MCF 10A (cell line): ENCODE measurements at regions not wholly inside any gene's neighbourhood (a gene's known extent, or its start where the extent isn't known, plus 50 kb on each side); places are given as distances from the start of the nearest gene placed in this dataset.

Experiments used
- BruUV-seq: library from RNA; stranded (reverse); fragments of 400-500 nt; replicated peaks from 2 replicates; lab custom pipeline; 2021; lab: Mats Ljungman, UMichigan
- CTCF ChIA-PET: fragments of 300-600 bp; sonication (Branson Sonifier 250); formaldehyde crosslinking; extraction: SDS; loops from one replicate; lab custom pipeline; 2021; ENCODE audit warnings: antibody characterized with exemption, inconsistent platforms; lab: Yijun Ruan, JAX
- POLR2A ChIA-PET: fragments of 300-600, 350-650 bp; sonication (Branson Sonifier 250); formaldehyde crosslinking; extraction: SDS; loops from one replicate; lab custom pipeline; 2020; ENCODE audit warnings: antibody characterized with exemption, inconsistent platforms; lab: Yijun Ruan, JAX
- DNase-seq: peaks from one replicate; pipeline ENCODE4 v3.0.0-alpha.2; 2018; ENCODE audit not compliant: unreplicated experiment
- H3K27ac Mint-ChIP-seq: one replicate; pipeline ENCODE4 v1.8.0; 2022; ENCODE audit warnings: mild to moderate bottlenecking, low read depth, mixed read lengths; ENCODE audit not compliant: unreplicated experiment
- H3K27me3 Mint-ChIP-seq: one replicate; pipeline ENCODE4 v1.8.0; 2022; ENCODE audit warnings: mixed read lengths; ENCODE audit not compliant: insufficient read depth, unreplicated experiment
- H3K36me3 Mint-ChIP-seq: one replicate; pipeline ENCODE4 v1.8.0; 2022; ENCODE audit warnings: mild to moderate bottlenecking, moderate library complexity, mixed read lengths; ENCODE audit not compliant: insufficient read depth, unreplicated experiment
- H3K4me1 Mint-ChIP-seq: one replicate; pipeline ENCODE4 v1.8.0; 2022; ENCODE audit warnings: mixed read lengths; ENCODE audit not compliant: insufficient read depth, unreplicated experiment
- H3K4me3 Mint-ChIP-seq: one replicate; pipeline ENCODE4 v1.8.0; 2022; ENCODE audit warnings: mild to moderate bottlenecking, moderate library complexity, mixed read lengths; ENCODE audit not compliant: unreplicated experiment
- H3K9me3 Mint-ChIP-seq: one replicate; pipeline ENCODE4 v1.8.0; 2022; ENCODE audit warnings: mixed read lengths; ENCODE audit not compliant: unreplicated experiment
- intact Hi-C: fragments of 100-400 bp; cut with micrococcal nuclease; formaldehyde crosslinking; loops from 2 replicates; pipeline ENCODE4 v1.14.1; 2022
- TF ChIP-seq, protein P1 (sequence below): fragments of 200-600 bp; IDR thresholded peaks from one replicate; pipeline ENCODE4 v1.8.0; 2022; ENCODE audit warnings: antibody characterized with exemption, mild to moderate bottlenecking; ENCODE audit not compliant: unreplicated experiment

GRCh38 chr3:6631376-6631775, 229.5 kb upstream of the GRM7 start:
- H3K4me3 Mint-ChIP-seq, result no peak overlapping the region
- TF ChIP-seq, protein P1, sequence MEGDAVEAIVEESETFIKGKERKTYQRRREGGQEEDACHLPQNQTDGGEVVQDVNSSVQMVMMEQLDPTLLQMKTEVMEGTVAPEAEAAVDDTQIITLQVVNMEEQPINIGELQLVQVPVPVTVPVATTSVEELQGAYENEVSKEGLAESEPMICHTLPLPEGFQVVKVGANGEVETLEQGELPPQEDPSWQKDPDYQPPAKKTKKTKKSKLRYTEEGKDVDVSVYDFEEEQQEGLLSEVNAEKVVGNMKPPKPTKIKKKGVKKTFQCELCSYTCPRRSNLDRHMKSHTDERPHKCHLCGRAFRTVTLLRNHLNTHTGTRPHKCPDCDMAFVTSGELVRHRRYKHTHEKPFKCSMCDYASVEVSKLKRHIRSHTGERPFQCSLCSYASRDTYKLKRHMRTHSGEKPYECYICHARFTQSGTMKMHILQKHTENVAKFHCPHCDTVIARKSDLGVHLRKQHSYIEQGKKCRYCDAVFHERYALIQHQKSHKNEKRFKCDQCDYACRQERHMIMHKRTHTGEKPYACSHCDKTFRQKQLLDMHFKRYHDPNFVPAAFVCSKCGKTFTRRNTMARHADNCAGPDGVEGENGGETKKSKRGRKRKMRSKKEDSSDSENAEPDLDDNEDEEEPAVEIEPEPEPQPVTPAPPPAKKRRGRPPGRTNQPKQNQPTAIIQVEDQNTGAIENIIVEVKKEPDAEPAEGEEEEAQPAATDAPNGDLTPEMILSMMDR, result no peak
- intact Hi-C loops, result no loop called here

DNA sequence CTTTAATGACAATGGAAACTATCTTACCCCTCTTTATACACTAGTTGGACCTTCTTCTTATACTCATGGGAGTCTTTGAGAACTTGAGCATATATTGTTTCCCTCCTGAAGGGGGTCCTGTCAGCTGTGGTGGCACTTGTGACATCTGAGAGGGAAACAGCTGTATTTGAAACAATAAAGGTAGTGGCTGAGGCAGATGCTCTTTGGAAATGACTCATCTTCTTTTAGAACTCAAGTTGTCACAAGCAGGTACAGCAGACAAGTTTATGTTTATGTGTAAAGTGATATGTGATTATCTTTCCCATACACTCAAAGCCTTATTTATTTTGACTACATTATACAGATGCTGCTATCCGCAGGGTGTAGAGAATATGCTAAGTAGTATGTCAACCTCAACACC, 220.0 kb upstream of the GRM7 start:
- CTCF ChIA-PET, result no interaction called here
- TF ChIP-seq, protein P1, result no peak
- BruUV-seq, result no TSS peak
- H3K4me1 Mint-ChIP-seq, result no peaks in the 10 kb centered on the region
- H3K27me3 Mint-ChIP-seq, result no peaks in the 10 kb centered on the region
- H3K27ac Mint-ChIP-seq, result no peak overlapping the region
- intact Hi-C loops, result no loop called here
- H3K36me3 Mint-ChIP-seq, result no peaks in the 10 kb centered on the region
- POLR2A ChIA-PET, result no interaction called here
- no peak overlapping the region for H3K4me3 Mint-ChIP-seq
- H3K9me3 Mint-ChIP-seq, result peaks cover 17% of the 10 kb centered on the region
- DNase-seq, result no peak

More at GRCh38 chr3:6631376-6631775, 229.5 kb upstream of the GRM7 start:
- Mint-ChIP-seq H3K27me3 (no peaks in the 10 kb centered on the region), H3K4me1 (no peaks in the 10 kb centered on the region), H3K9me3 (no peaks in the 10 kb centered on the region), H3K27ac (no peak overlapping the region), H3K36me3 (no peaks in the 10 kb centered on the region)
- CTCF ChIA-PET, result interaction anchor here (0.5 kb wide), 1 partner anchor 88 kb away, joined by 3 read pairs; no protein-coding TSS in a partner anchor
- POLR2A ChIA-PET, result interaction anchor here (1.0 to 2.0 kb wide), 2 partner anchors 12 to 14 kb away, joined by 4 to 5 read pairs; no protein-coding TSS in a partner anchor
- no peak for DNase-seq
- BruUV-seq, result no TSS peak

DNA sequence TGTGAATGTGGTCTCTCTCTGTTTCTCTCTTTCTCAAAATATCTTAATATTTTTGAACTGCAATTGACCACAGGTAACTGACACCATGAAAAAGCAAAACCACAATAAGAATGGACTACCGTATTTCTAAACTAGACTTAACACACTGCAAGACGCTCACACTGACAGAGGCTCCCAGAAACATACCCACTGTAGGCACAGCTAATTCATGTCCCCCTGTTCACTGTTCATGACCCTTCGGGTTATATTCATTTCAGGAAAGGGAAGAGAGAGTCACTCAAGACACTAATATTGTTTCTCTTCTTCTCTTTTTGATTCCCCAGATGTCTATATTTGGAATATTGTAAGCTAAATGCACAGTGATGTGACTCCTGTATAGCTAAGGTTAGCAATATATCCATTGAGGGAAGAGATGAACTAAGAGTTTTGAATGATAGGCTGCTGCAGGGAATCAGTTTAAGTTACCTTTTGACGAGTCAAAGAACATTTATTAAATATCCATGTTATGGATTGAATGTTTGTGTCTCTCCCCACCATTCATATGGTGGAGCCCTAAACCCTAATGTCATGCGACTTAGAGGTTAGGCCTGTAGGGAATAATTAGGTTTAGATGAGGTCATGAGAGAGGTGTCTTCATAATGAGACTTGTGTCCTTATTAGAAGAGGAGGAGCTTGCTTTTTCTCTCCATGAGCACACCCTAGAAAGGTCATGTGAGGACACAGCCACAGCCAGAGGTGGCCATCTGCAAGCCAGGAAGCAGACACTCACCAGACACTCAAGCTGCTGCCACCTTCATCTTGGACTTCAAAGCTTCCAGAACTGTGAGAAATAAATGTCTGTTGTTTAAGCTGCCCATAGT, 216.6 kb upstream of the GRM7 start:
- no peak for DNase-seq
- peaks cover 17% of the 10 kb centered on the region for H3K9me3 Mint-ChIP-seq
- BruUV-seq, result no TSS peak
- intact Hi-C loops, result no loop called here
- ChIA-PET POLR2A (interaction anchor here (1.8 kb wide), 1 partner anchor 14 kb away, joined by 4 read pairs; no protein-coding TSS in a partner anchor), CTCF (no interaction called here)
- TF ChIP-seq, protein P1, result no peak
- H3K27me3 Mint-ChIP-seq, result no peaks in the 10 kb centered on the region
- H3K36me3 Mint-ChIP-seq, result no peaks in the 10 kb centered on the region
- no peak overlapping the region for H3K27ac Mint-ChIP-seq
- H3K4me3 Mint-ChIP-seq, result no peak overlapping the region
- no peaks in the 10 kb centered on the region for H3K4me1 Mint-ChIP-seq

DNA sequence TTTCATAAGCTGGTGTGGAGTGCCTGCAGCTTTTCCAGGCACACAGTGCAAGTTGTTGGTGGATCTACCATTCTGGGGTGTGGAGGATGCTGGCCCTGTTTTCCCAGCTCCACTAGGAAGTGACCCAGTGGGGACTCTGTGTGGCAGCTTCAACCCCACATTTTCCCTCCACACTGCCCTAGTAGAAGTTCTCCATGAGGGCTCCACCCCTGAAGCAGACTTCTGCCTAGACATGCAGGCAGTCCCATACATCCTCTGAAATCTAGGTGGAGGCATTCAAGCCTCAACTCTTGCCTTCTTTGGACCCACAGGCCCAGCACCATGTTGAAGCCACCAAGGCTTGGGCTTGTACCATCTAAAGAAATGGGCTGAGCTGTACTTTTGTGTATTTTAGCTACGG, 206.2 kb upstream of the GRM7 start:
- CTCF ChIA-PET, result no interaction called here
- Mint-ChIP-seq H3K4me1 (no peaks in the 10 kb centered on the region), H3K27me3 (no peaks in the 10 kb centered on the region), H3K27ac (no peak overlapping the region), H3K36me3 (no peaks in the 10 kb centered on the region), H3K9me3 (no peaks in the 10 kb centered on the region), H3K4me3 (no peak overlapping the region)
- DNase-seq, result no peak
- TF ChIP-seq, protein P1, result no peak
- no TSS peak for BruUV-seq
- intact Hi-C loops, result no loop called here
- POLR2A ChIA-PET, result no interaction called here
